ENCODE measurements at regions not wholly inside any gene's neighbourhood (a gene's known extent, or its start where the extent isn't known, plus 50 kb on each side); places are given as distances from the start of the nearest gene placed in this dataset.

GRCh38 chr1:168408539-168408865 lies 127.8 kb downstream of the TBX19 start:
- no peak for TF ChIP-seq CTCF (IDR thresholded peaks at IDR 0.05)
- no peak for TF ChIP-seq POLR2A (IDR thresholded peaks at IDR 0.05)

All from testis (tissue), 2 donors.